ENCODE measurements at regions not wholly inside any gene's neighbourhood (a gene's known extent, or its start where the extent isn't known, plus 50 kb on each side); places are given as distances from the start of the nearest gene placed in this dataset.

DNA sequence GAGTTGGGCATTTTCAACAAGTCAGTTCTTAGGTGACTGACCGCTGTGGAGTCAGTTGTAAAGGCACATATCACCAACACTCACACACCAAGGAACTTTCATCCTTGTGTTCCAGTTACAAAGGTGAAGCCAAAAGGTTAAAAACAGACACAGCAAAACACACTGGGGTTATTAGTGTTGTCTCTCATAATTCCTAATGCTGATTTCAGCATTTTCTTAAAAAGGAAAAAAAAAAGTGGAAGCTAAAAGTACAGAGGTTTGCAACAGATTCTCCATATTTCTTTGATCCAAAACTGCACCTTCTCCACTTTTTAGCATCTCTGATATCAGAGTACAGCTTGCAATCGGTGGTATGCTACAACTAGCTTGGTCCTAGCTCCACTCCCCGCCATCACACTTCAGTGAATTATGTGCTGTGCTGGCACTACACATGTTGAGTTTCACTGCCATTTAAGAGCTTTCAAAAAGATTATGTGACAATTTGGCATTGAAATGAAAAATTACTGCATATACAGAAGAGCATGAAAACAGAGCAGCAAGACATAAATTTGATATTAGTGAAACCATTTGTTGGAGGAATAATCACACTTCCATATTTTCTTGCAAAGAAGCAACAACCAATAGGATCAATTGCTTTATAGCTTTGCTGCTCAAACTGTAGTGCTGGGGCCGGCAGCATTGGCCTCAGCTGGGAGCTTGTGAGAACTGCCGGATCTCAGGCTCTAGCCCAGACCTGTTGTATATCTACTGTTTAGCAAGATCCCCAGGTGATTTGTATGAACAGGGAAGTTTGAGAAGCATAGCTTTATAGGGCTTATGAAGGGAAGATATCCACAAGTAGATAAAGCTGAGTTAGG is 62.3 kb upstream of the DAPL1 start:
- DNase-seq (ENCODE audit: low read depth in 1 of 2, low spot score in 1 of 2) = peak in 1 of 2 experiments; percentile 71
- in situ Hi-C loops (cut with HindIII; ENCODE audit: low pct_unique_long_range_greater_than_20kb, low sequenced_read_pairs) = no loop called here
- no peak for TF ChIP-seq JUND (IDR thresholded peaks at IDR 0.05; ENCODE audit: low read depth)

DNA sequence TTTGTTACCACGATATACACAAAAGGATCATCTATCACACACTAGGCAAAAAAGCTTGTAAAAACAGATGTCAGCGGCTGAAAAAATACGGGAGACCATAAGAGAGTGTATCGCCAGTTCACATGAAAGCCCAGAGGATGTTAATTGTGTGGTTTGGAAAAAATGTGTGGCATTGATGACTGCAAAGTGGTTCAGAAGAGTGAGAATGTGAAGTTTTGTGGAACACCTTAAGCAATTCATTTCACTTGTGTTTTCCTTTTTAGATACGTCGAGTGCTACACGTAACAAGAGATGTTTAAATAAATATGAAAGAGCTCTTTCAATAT is 61.7 kb upstream of the DAPL1 start:
- TF ChIP-seq JUND (IDR thresholded peaks at IDR 0.05; ENCODE audit: low read depth) = no peak
- DNase-seq (ENCODE audit: low read depth in 1 of 2, low spot score in 1 of 2) = no peak
- in situ Hi-C loops (cut with HindIII; ENCODE audit: low pct_unique_long_range_greater_than_20kb, low sequenced_read_pairs) = no loop called here

DNA sequence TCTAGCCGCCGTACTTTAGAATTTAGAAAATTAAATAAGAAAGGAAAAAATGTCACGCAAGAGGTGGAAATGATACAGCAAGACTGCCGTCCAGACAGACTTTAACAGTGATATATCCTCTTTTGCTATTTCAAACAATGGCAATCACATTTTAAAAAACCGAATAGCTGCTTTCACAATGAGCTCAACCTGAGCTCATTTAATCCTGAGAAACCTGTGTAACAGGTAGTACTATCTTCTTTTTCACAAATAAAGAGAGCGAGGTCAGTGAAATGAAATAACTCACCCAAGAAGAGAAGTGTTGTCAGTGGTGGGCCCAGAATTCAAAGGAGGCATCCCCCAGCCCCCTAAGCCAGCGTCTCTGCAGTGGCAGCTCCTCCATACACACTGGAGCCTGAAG is 60.7 kb upstream of the DAPL1 start:
- peak in 1 of 2 experiments; percentile 59 for DNase-seq (ENCODE audit: low read depth in 1 of 2, low spot score in 1 of 2)
- no peak for TF ChIP-seq JUND (IDR thresholded peaks at IDR 0.05; ENCODE audit: low read depth)
- in situ Hi-C loops (cut with HindIII; ENCODE audit: low pct_unique_long_range_greater_than_20kb, low sequenced_read_pairs) = no loop called here

DNA sequence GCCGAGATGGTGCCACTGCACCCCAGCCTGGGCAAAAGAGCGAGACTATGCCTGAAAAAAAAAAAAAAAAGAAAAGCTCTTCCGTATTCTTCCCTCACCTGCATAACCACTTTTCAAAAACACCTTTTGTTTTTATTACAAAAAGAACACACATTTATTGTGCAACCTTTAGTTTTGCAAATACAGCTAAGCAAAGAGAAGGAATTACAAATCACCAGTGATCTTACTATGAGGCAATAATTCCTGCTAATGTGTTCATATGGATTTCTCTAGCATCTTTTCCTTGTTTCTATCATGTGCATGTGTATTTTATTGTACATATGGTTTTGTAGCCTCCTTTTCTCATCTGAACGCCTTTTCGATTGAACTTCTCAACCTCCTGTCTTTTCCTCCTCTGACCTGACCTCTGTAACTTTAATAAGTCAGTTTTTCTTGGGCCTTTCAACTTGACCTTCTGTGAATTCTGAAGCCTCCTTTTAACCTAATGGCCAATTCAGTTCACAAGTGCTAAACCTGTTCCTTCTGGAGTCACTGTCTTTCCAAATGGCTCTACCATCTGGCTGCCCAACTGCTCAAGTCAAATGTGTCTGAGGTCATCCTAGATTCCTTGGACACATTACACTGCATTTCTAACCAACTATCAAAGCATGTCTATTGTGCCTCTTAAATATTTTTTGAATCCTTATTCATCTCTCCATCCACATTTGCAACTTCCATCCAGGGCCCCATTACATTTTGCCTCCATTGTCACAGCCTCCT is 59.1 kb upstream of the DAPL1 start:
- DNase-seq (ENCODE audit: low read depth in 1 of 2, low spot score in 1 of 2) = peak in 1 of 2 experiments; percentile 82
- in situ Hi-C loops (cut with HindIII; ENCODE audit: low pct_unique_long_range_greater_than_20kb, low sequenced_read_pairs) = no loop called here
- peak; percentile 37; the same call in 1 of the 2 replicates for TF ChIP-seq JUND (IDR thresholded peaks at IDR 0.05; ENCODE audit: low read depth)

DNA sequence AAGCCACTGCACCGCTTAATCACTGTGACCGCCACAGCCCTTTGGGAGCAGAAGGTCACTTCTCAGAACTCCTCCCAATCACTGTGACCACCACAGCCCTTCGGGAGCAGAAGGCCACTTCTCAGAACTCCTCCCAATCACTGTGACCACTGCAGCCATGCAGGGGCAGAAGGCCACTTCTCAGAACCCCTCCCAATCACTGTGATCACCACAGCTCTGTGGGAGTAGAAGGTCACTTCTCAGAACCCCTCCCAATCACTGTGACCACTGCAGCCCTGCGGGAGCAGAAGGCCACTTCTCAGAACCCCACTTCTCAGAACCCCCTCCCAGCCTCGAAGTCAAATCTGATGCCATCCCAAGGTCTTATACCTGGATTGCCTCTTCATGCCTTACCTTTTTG is 56.8 kb upstream of the DAPL1 start:
- no peak for TF ChIP-seq JUND (IDR thresholded peaks at IDR 0.05; ENCODE audit: low read depth)

DNA sequence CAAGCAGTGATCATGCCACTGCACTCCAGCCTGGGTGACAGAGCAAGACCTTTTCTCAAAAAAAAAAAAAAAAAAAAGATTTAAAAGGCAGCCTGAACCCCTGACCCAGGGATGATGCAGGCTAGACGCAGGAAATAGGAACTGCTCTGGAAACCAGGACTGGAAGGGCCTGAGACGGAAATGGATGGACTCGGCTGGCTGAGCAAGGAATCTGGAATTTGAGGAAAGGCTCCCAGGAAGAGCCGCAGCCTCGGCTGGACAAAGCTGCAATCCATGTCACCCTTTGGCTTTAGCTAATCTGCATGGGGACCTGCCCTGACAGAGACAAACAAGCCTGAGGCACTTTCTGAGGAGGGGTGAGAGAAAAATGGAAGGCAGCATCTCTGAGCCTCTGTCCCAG is 55.0 kb upstream of the DAPL1 start:
- no peak for DNase-seq (ENCODE audit: low read depth in 1 of 2, low spot score in 1 of 2)
- TF ChIP-seq JUND (IDR thresholded peaks at IDR 0.05; ENCODE audit: low read depth) = no peak
- in situ Hi-C loops (cut with HindIII; ENCODE audit: low pct_unique_long_range_greater_than_20kb, low sequenced_read_pairs) = no loop called here

More for the DNA sequence above, 56.8 kb upstream of the DAPL1 start:
- in situ Hi-C loops (cut with HindIII; ENCODE audit: low pct_unique_long_range_greater_than_20kb, low sequenced_read_pairs) = no loop called here
- DNase-seq (ENCODE audit: low read depth in 1 of 2, low spot score in 1 of 2) = no peak

DNA sequence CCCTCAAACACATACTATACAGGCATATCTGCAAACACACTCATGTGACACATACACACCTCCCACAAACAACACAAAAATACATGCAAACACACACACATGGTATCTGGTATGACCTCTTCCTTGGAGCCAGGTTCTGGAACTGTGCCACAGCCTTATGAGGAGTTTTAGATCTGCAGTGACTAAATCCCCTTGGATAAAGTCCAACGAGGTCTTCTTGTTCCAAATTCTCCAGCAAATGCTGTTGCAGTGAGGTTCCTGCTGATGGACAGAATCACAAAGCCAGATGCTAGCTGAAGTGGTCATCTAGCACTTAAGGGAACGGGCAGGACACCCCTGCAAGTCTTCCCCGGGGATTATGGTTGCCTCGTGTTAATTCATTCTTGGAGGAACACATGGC is 54.5 kb upstream of the DAPL1 start:
- DNase-seq (ENCODE audit: low read depth in 1 of 2, low spot score in 1 of 2) = no peak
- TF ChIP-seq JUND (IDR thresholded peaks at IDR 0.05; ENCODE audit: low read depth) = no peak
- in situ Hi-C loops (cut with HindIII; ENCODE audit: low pct_unique_long_range_greater_than_20kb, low sequenced_read_pairs) = no loop called here

DNA sequence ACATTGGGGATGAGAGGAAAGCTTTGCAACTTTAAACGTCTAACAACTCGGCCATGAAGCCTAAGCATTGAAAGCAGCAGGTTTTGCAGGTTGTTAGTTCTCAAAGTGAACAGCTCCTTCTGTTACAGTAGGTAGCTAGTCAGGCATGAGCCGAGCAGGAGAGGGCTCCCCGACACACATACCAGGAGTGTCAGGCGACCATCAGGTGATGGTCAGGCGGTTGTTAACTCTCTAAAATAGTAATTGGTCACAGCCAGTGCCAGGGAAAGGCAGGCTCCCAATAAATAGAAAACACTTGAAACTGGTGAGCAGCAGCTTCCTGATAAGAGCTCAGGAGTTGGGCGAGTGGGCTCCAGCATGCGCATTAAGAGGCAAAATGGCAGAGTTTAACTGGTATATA is 53.5 kb upstream of the DAPL1 start:
- no peak for TF ChIP-seq JUND (IDR thresholded peaks at IDR 0.05; ENCODE audit: low read depth)
- no peak for DNase-seq (ENCODE audit: low read depth in 1 of 2, low spot score in 1 of 2)
- in situ Hi-C loops (cut with HindIII; ENCODE audit: low pct_unique_long_range_greater_than_20kb, low sequenced_read_pairs) = no loop called here

DNA sequence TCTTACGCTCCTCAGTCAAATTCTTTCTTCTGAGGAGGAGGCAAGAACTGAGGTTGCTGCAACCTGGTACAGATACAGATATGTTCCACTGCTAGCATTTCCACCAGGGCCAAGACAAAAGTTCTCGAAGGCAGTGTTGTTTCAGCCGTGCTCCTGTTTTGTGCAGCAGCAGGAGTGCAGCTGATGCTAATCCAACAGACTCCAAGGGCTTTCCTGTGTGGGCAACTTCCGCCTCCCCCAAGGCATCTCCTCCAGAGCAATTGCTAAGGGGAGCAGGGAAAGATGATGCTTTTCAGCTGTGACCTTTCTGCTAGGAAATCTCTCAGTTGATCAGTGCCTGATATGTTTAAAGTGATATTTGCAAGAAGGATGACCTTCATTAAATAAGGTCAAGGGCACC is 52.6 kb upstream of the DAPL1 start:
- DNase-seq (ENCODE audit: low read depth in 1 of 2, low spot score in 1 of 2) = no peak
- in situ Hi-C loops (cut with HindIII; ENCODE audit: low pct_unique_long_range_greater_than_20kb, low sequenced_read_pairs) = no loop called here

DNA sequence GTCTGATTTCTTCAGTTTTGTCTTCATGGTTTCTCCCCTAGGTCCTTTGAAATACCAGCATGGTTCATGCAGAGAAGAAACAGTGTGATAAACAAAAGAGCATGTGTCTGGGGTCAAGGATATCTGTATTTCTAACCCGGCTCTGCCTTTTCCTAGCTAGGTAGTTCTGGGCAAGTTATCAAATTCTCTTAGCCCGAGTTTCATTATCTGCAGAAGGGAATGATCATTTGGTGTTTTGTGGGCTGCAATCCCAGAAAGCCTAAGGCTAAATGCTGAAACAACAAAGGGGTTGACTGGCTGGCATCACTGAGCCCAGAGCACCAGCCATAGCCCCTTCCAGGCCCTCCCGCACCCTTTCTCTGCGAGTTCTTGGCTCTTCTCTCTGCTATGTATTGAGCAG is 51.7 kb upstream of the DAPL1 start:
- in situ Hi-C loops (cut with HindIII; ENCODE audit: low pct_unique_long_range_greater_than_20kb, low sequenced_read_pairs) = no loop called here
- no peak for TF ChIP-seq JUND (IDR thresholded peaks at IDR 0.05; ENCODE audit: low read depth)
- no peak for DNase-seq (ENCODE audit: low read depth in 1 of 2, low spot score in 1 of 2)

More for the DNA sequence above, 52.6 kb upstream of the DAPL1 start:
- TF ChIP-seq JUND (IDR thresholded peaks at IDR 0.05; ENCODE audit: low read depth) = no peak

DNA sequence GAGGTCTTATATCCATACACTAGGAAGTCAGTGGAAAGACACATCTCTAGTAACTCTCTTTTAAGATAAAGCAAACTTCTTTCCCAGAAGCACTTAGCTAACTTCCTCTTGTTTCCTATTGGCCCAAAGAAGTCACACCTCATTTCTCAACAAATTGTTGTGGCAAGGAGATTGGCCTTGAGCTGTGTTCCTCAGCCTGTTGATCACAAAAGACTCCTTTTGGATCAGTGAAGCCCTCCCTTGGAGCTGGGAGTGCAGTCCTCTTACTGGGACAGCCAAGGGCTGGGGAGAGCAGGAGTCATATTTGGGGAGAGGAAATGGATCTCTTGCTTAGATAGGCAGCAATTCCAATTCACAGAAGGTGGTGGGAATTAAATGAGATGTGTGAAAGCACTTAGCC is 51.2 kb upstream of the DAPL1 start:
- no peak for TF ChIP-seq JUND (IDR thresholded peaks at IDR 0.05; ENCODE audit: low read depth)
- DNase-seq (ENCODE audit: low read depth in 1 of 2, low spot score in 1 of 2) = no peak
- in situ Hi-C loops (cut with HindIII; ENCODE audit: low pct_unique_long_range_greater_than_20kb, low sequenced_read_pairs) = no loop called here

DNA sequence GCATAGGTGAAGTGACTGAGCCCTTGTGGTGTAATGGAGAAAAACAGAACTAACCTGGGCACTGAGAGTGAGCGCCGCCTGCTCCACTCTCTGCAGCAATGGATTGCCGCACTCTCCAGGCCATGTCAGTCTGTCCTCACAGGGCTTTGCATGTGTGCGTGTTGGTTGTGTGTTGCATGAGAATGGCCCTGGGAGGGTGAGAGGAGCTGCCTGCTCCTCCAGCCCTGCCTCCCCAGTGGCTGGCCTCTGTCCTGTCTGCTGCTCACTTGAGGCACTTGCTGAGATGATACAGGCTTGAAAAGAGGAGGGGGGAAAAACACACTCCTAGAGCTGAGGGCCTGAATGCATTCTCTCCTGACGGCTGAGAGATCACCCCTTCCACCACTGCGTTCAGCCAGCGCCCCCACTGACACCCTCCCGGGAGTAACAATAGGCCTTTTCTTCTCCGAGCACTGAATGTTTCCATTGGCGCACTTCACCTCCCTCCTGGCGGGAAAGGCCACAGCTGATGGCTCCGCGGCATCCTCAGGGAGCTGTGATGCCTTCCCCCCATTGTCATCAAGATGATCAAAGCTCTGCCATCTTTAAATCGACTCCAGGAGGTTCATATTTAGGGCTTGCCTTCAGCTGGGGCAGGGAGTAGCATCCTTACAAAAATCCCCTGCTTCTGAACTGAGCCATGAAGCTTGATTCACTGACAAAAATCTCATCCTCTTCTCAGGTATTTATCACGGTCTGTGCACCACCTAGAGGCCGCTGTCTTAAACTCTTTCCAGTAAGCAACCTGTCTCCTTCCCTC is 49.9 kb upstream of the DAPL1 start:
- peak in 1 of 2 experiments; percentile 77 for DNase-seq (ENCODE audit: low read depth in 1 of 2, low spot score in 1 of 2)
- no peak for TF ChIP-seq JUND (IDR thresholded peaks at IDR 0.05; ENCODE audit: low read depth)
- in situ Hi-C loops (cut with HindIII; ENCODE audit: low pct_unique_long_range_greater_than_20kb, low sequenced_read_pairs) = no loop called here
